Uterus (tissue), 3 donors: ENCODE measurements at regions not wholly inside any gene's neighbourhood (a gene's known extent, or its start where the extent isn't known, plus 50 kb on each side); places are given as distances from the start of the nearest gene placed in this dataset.

Experiments used
- DNase-seq, 2 donors: peaks; one replicate each; pipeline ENCODE4 v3.0.0-alpha.2; 2019 to 2020
- H3K27ac ChIP-seq, 2 donors: fragments of 200-600 bp; sonication (generic); 1 replicate in 1 of 2; 2 replicates in 1 of 2; pipeline ENCODE4 v1.5.1; 2016 to 2018
- H3K27me3 ChIP-seq, 2 donors: fragments of 200-600 bp; sonication (generic); one replicate each; pipeline ENCODE4 v1.5.1; 2018 to 2019; ENCODE audit warnings: control low read depth in 1 of 2
- H3K36me3 ChIP-seq, 2 donors: fragments of 200-600 bp; sonication (generic); one replicate each; pipeline ENCODE4 v1.5.1; 2019; ENCODE audit warnings: control low read depth in 1 of 2
- H3K4me1 ChIP-seq, 2 donors: fragments of 200-600 bp; sonication (generic); one replicate each; pipeline ENCODE4 v1.5.1; 2018 to 2019; ENCODE audit warnings: control low read depth in 1 of 2
- H3K4me3 ChIP-seq, 2 donors: fragments of 200-600 bp; sonication (generic); 1 replicate in 1 of 2; 2 replicates in 1 of 2; pipeline ENCODE4 v1.5.1; 2018 to 2019; ENCODE audit warnings: mild to moderate bottlenecking in 1 of 2
- H3K9me3 ChIP-seq, 2 donors: fragments of 200-600 bp; sonication (generic); one replicate each; pipeline ENCODE4 v1.5.1; 2019; ENCODE audit warnings: control low read depth in 1 of 2
- CTCF ChIP-seq, 4 experiments: fragments of 200-600 bp in 2 of 4; fragments of 450-650 bp in 2 of 4; sonication (generic) in 2 of 4; IDR thresholded peaks; one replicate each; pipeline ENCODE4 v1.5.1; 2016 to 2019; ENCODE audit warnings: antibody characterized with exemption in 4 of 4, mild to moderate bottlenecking in 2 of 4, moderate library complexity in 1 of 4
- POLR2A ChIP-seq, 2 donors: fragments of 450-650 bp; IDR thresholded peaks; one replicate each; pipeline ENCODE4 v1.6.1; 2016; ENCODE audit warnings: antibody characterized with exemption in 2 of 2, mild to moderate bottlenecking in 1 of 2, moderate library complexity in 1 of 2
- intact Hi-C: fragments of 100-400 bp; cut with DNase I; formaldehyde crosslinking; loops from one replicate; pipeline ENCODE4 v1.15.1; 2023; ENCODE audit warnings: low total_unique reads
- donor health status: DM: yes; HTN: yes; CAD: no.

GRCh38 chr6:147667082-147667481 lies 158.6 kb downstream of the SAMD5 start:
- H3K9me3 ChIP-seq, result no peaks in the 10 kb centered on the region
- intact Hi-C loops, result no loop called here
- H3K27ac ChIP-seq, result peak overlapping the region in 1 of 2 donors; percentile 3
- no peaks in the 10 kb centered on the region for H3K27me3 ChIP-seq
- no peaks in the 10 kb centered on the region for H3K36me3 ChIP-seq
- H3K4me3 ChIP-seq, result no peak overlapping the region
- no peaks in the 10 kb centered on the region for H3K4me1 ChIP-seq
- TF ChIP-seq CTCF (IDR thresholded peaks at IDR 0.05), result no peak
- TF ChIP-seq POLR2A (IDR thresholded peaks at IDR 0.05), result no peak
- no peak for DNase-seq

GRCh38 chr6:147674099-147674498 lies 165.6 kb downstream of the SAMD5 start:
- DNase-seq, result no peak
- Histone ChIP-seq H3K4me3 (no peak overlapping the region), H3K9me3 (no peaks in the 10 kb centered on the region), H3K4me1 (no peaks in the 10 kb centered on the region), H3K27me3 (no peaks in the 10 kb centered on the region), H3K27ac (no peak overlapping the region), H3K36me3 (no peaks in the 10 kb centered on the region)
- TF ChIP-seq POLR2A (IDR thresholded peaks at IDR 0.05), result no peak
- no peak for TF ChIP-seq CTCF (IDR thresholded peaks at IDR 0.05)
- intact Hi-C loops, result no loop called here

- H3K9me3 ChIP-seq, result no peaks in the 10 kb centered on the region
- no peak overlapping the region for H3K4me3 ChIP-seq
- intact Hi-C loops, result no loop called here
- no peaks in the 10 kb centered on the region for H3K27me3 ChIP-seq
- TF ChIP-seq CTCF (IDR thresholded peaks at IDR 0.05), result no peak
- TF ChIP-seq POLR2A (IDR thresholded peaks at IDR 0.05), result no peak
- no peaks in the 10 kb centered on the region for H3K4me1 ChIP-seq
- no peaks in the 10 kb centered on the region for H3K36me3 ChIP-seq
- H3K27ac ChIP-seq, result no peak overlapping the region
- no peak for DNase-seq
Measured at GRCh38 chr6:147674794-147675193, 166.3 kb downstream of the SAMD5 start.

GRCh38 chr6:147675281-147675680 lies 166.8 kb downstream of the SAMD5 start:
- no peaks in the 10 kb centered on the region for H3K27me3 ChIP-seq
- H3K27ac ChIP-seq, result no peak overlapping the region
- no peak for TF ChIP-seq CTCF (IDR thresholded peaks at IDR 0.05)
- no peak for TF ChIP-seq POLR2A (IDR thresholded peaks at IDR 0.05)
- H3K4me1 ChIP-seq, result no peaks in the 10 kb centered on the region
- intact Hi-C loops, result no loop called here
- H3K9me3 ChIP-seq, result no peaks in the 10 kb centered on the region
- no peak overlapping the region for H3K4me3 ChIP-seq
- no peak for DNase-seq
- H3K36me3 ChIP-seq, result no peaks in the 10 kb centered on the region

GRCh38 chr6:147676495-147677199 lies 168.2 kb downstream of the SAMD5 start:
- Histone ChIP-seq H3K27me3 (no peaks in the 10 kb centered on the region), H3K4me3 (no peak overlapping the region), H3K4me1 (no peaks in the 10 kb centered on the region), H3K36me3 (no peaks in the 10 kb centered on the region), H3K9me3 (no peaks in the 10 kb centered on the region), H3K27ac (peak overlapping the region in 1 of 2 donors; percentile 22)
- TF ChIP-seq POLR2A (IDR thresholded peaks at IDR 0.05) (no peak), CTCF (IDR thresholded peaks at IDR 0.05) (no peak)
- DNase-seq, result no peak
- intact Hi-C loops, result no loop called here
